HL-60 (cell line): ENCODE measurements at regions not wholly inside any gene's neighbourhood (a gene's known extent, or its start where the extent isn't known, plus 50 kb on each side); places are given as distances from the start of the nearest gene placed in this dataset.

ENCODE experiments used
- DNase-seq, 2 experiments: peaks; one replicate each; pipeline ENCODE4 v3.0.0-alpha.2; 2010 to 2020; ENCODE audit warnings: low read depth in 1 of 2, low spot score in 1 of 2
- H3K27ac ChIP-seq: fragments of 250-450 bp; sonication (Bioruptor Pico); replicated peaks from 2 replicates; pipeline ENCODE4 v1.5.1; 2020; ENCODE audit warnings: mild to moderate bottlenecking, moderate library complexity
- H3K27me3 ChIP-seq: fragments of 250-450 bp; sonication (Bioruptor Pico); 2 replicates; pipeline ENCODE4 v1.5.1; 2021; ENCODE audit warnings: mild to moderate bottlenecking, moderate library complexity; ENCODE audit not compliant: insufficient read depth, poor library complexity, severe bottlenecking
- H3K4me3 ChIP-seq: replicated peaks from 2 replicates; pipeline ENCODE4 v1.5.1; 2011; ENCODE audit warnings: mild to moderate bottlenecking, control low read depth, low read length; ENCODE audit not compliant: insufficient read depth
- CTCF ChIP-seq: IDR thresholded peaks from one replicate; pipeline ENCODE4 v1.5.1; 2011; ENCODE audit warnings: low read length, control low read depth, inconsistent platforms; ENCODE audit not compliant: insufficient read depth
- GABPA ChIP-seq: IDR thresholded peaks from 2 replicates; pipeline ENCODE4 v1.6.1; 2012; ENCODE audit warnings: low read depth
- POLR2AphosphoS5 ChIP-seq: IDR thresholded peaks from 2 replicates; pipeline ENCODE4 v1.6.1; 2012; ENCODE audit warnings: low read depth
- REST ChIP-seq: IDR thresholded peaks from 2 replicates; pipeline ENCODE4 v1.6.1; 2012; ENCODE audit warnings: low read depth; ENCODE audit not compliant: insufficient replicate concordance
- SPI1 ChIP-seq: IDR thresholded peaks from 2 replicates; pipeline ENCODE4 v1.6.1; 2012; ENCODE audit warnings: low read depth, mild to moderate bottlenecking, borderline replicate concordance

GRCh38 chr12:11984417-11984816 lies 86.3 kb upstream of the BCL2L14 start:
- H3K27ac ChIP-seq, result no peak overlapping the region
- TF ChIP-seq GABPA (no peak), SPI1 (no peak), CTCF (no peak), POLR2AphosphoS5 (no peak), REST (no peak)
- no peaks in the 10 kb centered on the region for H3K27me3 ChIP-seq
- DNase-seq, result no peak
- no peak overlapping the region for H3K4me3 ChIP-seq

- Histone ChIP-seq H3K27me3 (no peaks in the 10 kb centered on the region), H3K27ac (no peak overlapping the region), H3K4me3 (no peak overlapping the region)
- TF ChIP-seq SPI1 (no peak), POLR2AphosphoS5 (no peak), CTCF (no peak), GABPA (no peak), REST (no peak)
- DNase-seq, result no peak
Observed at GRCh38 chr12:11986165-11986564, 84.6 kb upstream of the BCL2L14 start.

GRCh38 chr12:11987901-11988300 lies 82.8 kb upstream of the BCL2L14 start:
- H3K27ac ChIP-seq, result no peak overlapping the region
- DNase-seq, result no peak
- no peak for TF ChIP-seq POLR2AphosphoS5
- no peak for TF ChIP-seq CTCF
- TF ChIP-seq REST, result no peak
- TF ChIP-seq SPI1, result no peak
- TF ChIP-seq GABPA, result no peak
- H3K4me3 ChIP-seq, result no peak overlapping the region
- H3K27me3 ChIP-seq, result no peaks in the 10 kb centered on the region
